ENCODE measurements at regions not wholly inside any gene's neighbourhood (a gene's known extent, or its start where the extent isn't known, plus 50 kb on each side); places are given as distances from the start of the nearest gene placed in this dataset.
"Not testable (repeated sequence)": the region's sequence is repeated elsewhere in the genome, so short reads cannot be mapped to it uniquely, and the experiment has no call there.

- DNase-seq (ENCODE audit: low read depth in 1 of 2, low spot score in 1 of 2): no peak
Observed at GRCh38 chr6:84892671-84893070, 128.3 kb upstream of the TBX18 start.

- DNase-seq (ENCODE audit: low read depth in 1 of 2, low spot score in 1 of 2): no peak
Observed at GRCh38 chr6:84882768-84883766, 118.7 kb upstream of the TBX18 start.

- DNase-seq (ENCODE audit: low read depth in 1 of 2, low spot score in 1 of 2): not testable (repeated sequence)
Observed at GRCh38 chr6:84879385-84879784, 115.0 kb upstream of the TBX18 start.

- DNase-seq (ENCODE audit: low read depth in 1 of 2, low spot score in 1 of 2): no peak
Observed at GRCh38 chr6:84877515-84878210, 113.3 kb upstream of the TBX18 start.

- no peak for DNase-seq (ENCODE audit: low read depth in 1 of 2, low spot score in 1 of 2)
Observed at GRCh38 chr6:84876723-84877514, 112.5 kb upstream of the TBX18 start.

GRCh38 chr6:84872996-84873723 is 108.8 kb upstream of the TBX18 start:
- no peak for DNase-seq (ENCODE audit: low read depth in 1 of 2, low spot score in 1 of 2)

GRCh38 chr6:84871925-84872324 is 107.5 kb upstream of the TBX18 start:
- DNase-seq (ENCODE audit: low read depth in 1 of 2, low spot score in 1 of 2): no peak

GRCh38 chr6:84870672-84871071 is 106.3 kb upstream of the TBX18 start:
- no peak for DNase-seq (ENCODE audit: low read depth in 1 of 2, low spot score in 1 of 2)

- DNase-seq (ENCODE audit: low read depth in 1 of 2, low spot score in 1 of 2): no peak
Observed at GRCh38 chr6:84868149-84868548, 103.8 kb upstream of the TBX18 start.

GRCh38 chr6:84867521-84867920 is 103.1 kb upstream of the TBX18 start:
- DNase-seq (ENCODE audit: low read depth in 1 of 2, low spot score in 1 of 2): no peak

GRCh38 chr6:84866715-84867114 is 102.3 kb upstream of the TBX18 start:
- DNase-seq (ENCODE audit: low read depth in 1 of 2, low spot score in 1 of 2): no peak

GRCh38 chr6:84865372-84865771 is 101.0 kb upstream of the TBX18 start:
- DNase-seq (ENCODE audit: low read depth in 1 of 2, low spot score in 1 of 2): not testable (repeated sequence)

GRCh38 chr6:84862843-84863242 is 98.4 kb upstream of the TBX18 start:
- DNase-seq (ENCODE audit: low read depth in 1 of 2, low spot score in 1 of 2): no peak

GRCh38 chr6:84860920-84861319 is 96.5 kb upstream of the TBX18 start:
- DNase-seq (ENCODE audit: low read depth in 1 of 2, low spot score in 1 of 2): no peak

GRCh38 chr6:84860509-84860908 is 96.1 kb upstream of the TBX18 start:
- DNase-seq (ENCODE audit: low read depth in 1 of 2, low spot score in 1 of 2): no peak

GRCh38 chr6:84854811-84855400 is 90.5 kb upstream of the TBX18 start:
- no peak for DNase-seq (ENCODE audit: low read depth in 1 of 2, low spot score in 1 of 2)

- DNase-seq (ENCODE audit: low read depth in 1 of 2, low spot score in 1 of 2): no peak
Observed at GRCh38 chr6:84853901-84854300, 89.5 kb upstream of the TBX18 start.

- DNase-seq (ENCODE audit: low read depth in 1 of 2, low spot score in 1 of 2): no peak
Observed at GRCh38 chr6:84848960-84849359, 84.6 kb upstream of the TBX18 start.

GRCh38 chr6:84847390-84848160 is 83.2 kb upstream of the TBX18 start:
- no peak for DNase-seq (ENCODE audit: low read depth in 1 of 2, low spot score in 1 of 2)
